ENCODE measurements at regions not wholly inside any gene's neighbourhood (a gene's known extent, or its start where the extent isn't known, plus 50 kb on each side); places are given as distances from the start of the nearest gene placed in this dataset.

DNA sequence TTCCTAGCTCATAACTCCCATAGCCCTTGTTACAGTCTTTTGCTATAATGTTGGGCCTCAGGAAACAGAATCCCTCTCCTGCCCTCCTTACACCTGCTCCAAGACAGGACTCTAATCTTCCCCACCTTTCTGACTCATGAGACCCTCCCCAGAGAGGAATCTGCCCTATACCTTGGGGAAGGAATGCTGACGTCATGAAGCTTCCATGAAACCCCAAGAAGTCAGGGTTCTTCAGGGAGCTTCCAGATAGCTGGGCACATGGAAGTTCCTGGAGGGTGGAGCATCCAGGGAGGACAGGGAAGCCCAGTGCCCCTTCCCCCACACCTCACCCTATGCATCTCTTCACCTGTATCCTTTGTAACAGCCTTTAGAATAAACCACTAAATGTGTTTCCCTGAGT is 285.7 kb downstream of the SOX9 start:
- TF ChIP-seq EZH2 (optimal IDR thresholded peaks at IDR 0.05; ENCODE audit: low read depth, low read length): no peak
- TF ChIP-seq CTCF (IDR thresholded peaks at IDR 0.05; ENCODE audit: low read length): no peak
- TF ChIP-seq EZH2phosphoT487 (IDR thresholded peaks at IDR 0.05; ENCODE audit: low read length): no peak
